KMS-11 (cell line): ENCODE measurements at regions not wholly inside any gene's neighbourhood (a gene's known extent, or its start where the extent isn't known, plus 50 kb on each side); places are given as distances from the start of the nearest gene placed in this dataset.

ENCODE experiments used
- H2AFZ ChIP-seq: fragments of 200-600 bp; sonication (generic); 2 replicates; pipeline ENCODE4 v1.6.1; 2016; ENCODE audit warnings: antibody characterized with exemption, mixed run types, low read depth
- H3K27ac ChIP-seq: fragments of 200-600 bp; sonication (generic); 2 replicates; pipeline ENCODE4 v1.6.1; 2016; ENCODE audit warnings: mild to moderate bottlenecking, mixed run types
- H3K27me3 ChIP-seq: fragments of 200-600 bp; sonication (generic); 2 replicates; pipeline ENCODE4 v1.6.1; 2017; ENCODE audit warnings: mild to moderate bottlenecking, low read depth, mixed run types, moderate library complexity; ENCODE audit not compliant: insufficient read depth
- H3K36me3 ChIP-seq: fragments of 200-600 bp; sonication (generic); 2 replicates; pipeline ENCODE4 v1.6.1; 2017; ENCODE audit warnings: mild to moderate bottlenecking, mixed run types; ENCODE audit not compliant: insufficient read depth
- H3K4me1 ChIP-seq: fragments of 200-600 bp; sonication (generic); 2 replicates; pipeline ENCODE4 v1.6.1; 2016; ENCODE audit warnings: mild to moderate bottlenecking, low read depth, mixed run types; ENCODE audit not compliant: poor library complexity, severe bottlenecking
- H3K4me2 ChIP-seq: fragments of 200-600 bp; sonication (generic); 2 replicates; pipeline ENCODE4 v1.7.0; 2016; ENCODE audit warnings: mild to moderate bottlenecking, mixed run types
- H3K4me3 ChIP-seq: fragments of 200-600 bp; sonication (generic); IDR thresholded peaks from 2 replicates; pipeline ENCODE4 v1.6.1; 2017; ENCODE audit warnings: low read depth, low read length, mixed read lengths; ENCODE audit not compliant: insufficient read depth
- H3K79me2 ChIP-seq: fragments of 200-600 bp; sonication (generic); 2 replicates; pipeline ENCODE4 v1.6.1; 2016; ENCODE audit warnings: low read depth, mixed run types; ENCODE audit not compliant: insufficient read depth
- H3K9ac ChIP-seq: fragments of 200-600 bp; sonication (generic); 2 replicates; pipeline ENCODE4 v1.6.1; 2016; ENCODE audit warnings: mild to moderate bottlenecking, mixed run types
- H4K20me1 ChIP-seq: fragments of 200-600 bp; sonication (generic); 2 replicates; pipeline ENCODE4 v1.6.1; 2016; ENCODE audit warnings: mild to moderate bottlenecking, mixed run types; ENCODE audit not compliant: insufficient read depth
- CTCF ChIP-seq: fragments of 200-600 bp; sonication (generic); conservative IDR thresholded peaks from 2 replicates; pipeline ENCODE4 v1.6.1; 2017; ENCODE audit warnings: low read depth, mild to moderate bottlenecking, antibody characterized with exemption, low read length, moderate library complexity, mixed read lengths

GRCh38 chr3:178480274-178480673, 56.0 kb upstream of the KCNMB2 start:
- TF ChIP-seq CTCF, result no peak
- no peak overlapping the region for H3K4me3 ChIP-seq
- H3K79me2 ChIP-seq, result no peaks in the 10 kb centered on the region
- no peaks in the 10 kb centered on the region for H3K27me3 ChIP-seq
- no peak overlapping the region for H2AFZ ChIP-seq
- no peaks in the 10 kb centered on the region for H3K4me1 ChIP-seq
- H3K36me3 ChIP-seq, result no peaks in the 10 kb centered on the region
- H4K20me1 ChIP-seq, result no peaks in the 10 kb centered on the region
- no peak overlapping the region for H3K27ac ChIP-seq
- no peak overlapping the region for H3K9ac ChIP-seq
- no peak overlapping the region for H3K4me2 ChIP-seq

- H4K20me1 ChIP-seq, result no peaks in the 10 kb centered on the region
- no peaks in the 10 kb centered on the region for H3K36me3 ChIP-seq
- no peaks in the 10 kb centered on the region for H3K27me3 ChIP-seq
- H3K9ac ChIP-seq, result no peak overlapping the region
- H3K79me2 ChIP-seq, result no peaks in the 10 kb centered on the region
- no peak for TF ChIP-seq CTCF
- H3K4me3 ChIP-seq, result no peak overlapping the region
- H2AFZ ChIP-seq, result no peak overlapping the region
- no peak overlapping the region for H3K4me2 ChIP-seq
- no peak overlapping the region for H3K27ac ChIP-seq
- H3K4me1 ChIP-seq, result no peaks in the 10 kb centered on the region
Observed at GRCh38 chr3:178480795-178481194, 55.4 kb upstream of the KCNMB2 start.

- no peak for TF ChIP-seq CTCF
- Histone ChIP-seq H3K27ac (no peak overlapping the region), H3K4me1 (no peaks in the 10 kb centered on the region), H3K27me3 (no peaks in the 10 kb centered on the region), H3K4me2 (no peak overlapping the region), H4K20me1 (no peaks in the 10 kb centered on the region), H2AFZ (no peak overlapping the region), H3K9ac (no peak overlapping the region), H3K36me3 (no peaks in the 10 kb centered on the region), H3K79me2 (no peaks in the 10 kb centered on the region), H3K4me3 (no peak overlapping the region)
Observed at GRCh38 chr3:178482981-178483380, 53.3 kb upstream of the KCNMB2 start.

- TF ChIP-seq CTCF, result no peak
- Histone ChIP-seq H3K4me1 (no peaks in the 10 kb centered on the region), H3K36me3 (no peaks in the 10 kb centered on the region), H2AFZ (no peak overlapping the region), H4K20me1 (no peaks in the 10 kb centered on the region), H3K27ac (no peak overlapping the region), H3K79me2 (no peaks in the 10 kb centered on the region), H3K4me3 (no peak overlapping the region), H3K4me2 (no peak overlapping the region), H3K9ac (no peak overlapping the region), H3K27me3 (no peaks in the 10 kb centered on the region)
Observed at GRCh38 chr3:178483704-178484103, 52.5 kb upstream of the KCNMB2 start.

GRCh38 chr3:178485756-178486155, 50.5 kb upstream of the KCNMB2 start:
- Histone ChIP-seq H3K4me2 (no peak overlapping the region), H2AFZ (no peak overlapping the region), H3K4me3 (no peak overlapping the region), H4K20me1 (no peaks in the 10 kb centered on the region), H3K9ac (no peak overlapping the region), H3K36me3 (no peaks in the 10 kb centered on the region), H3K27me3 (no peaks in the 10 kb centered on the region), H3K79me2 (no peaks in the 10 kb centered on the region), H3K4me1 (no peaks in the 10 kb centered on the region), H3K27ac (no peak overlapping the region)
- no peak for TF ChIP-seq CTCF
